ENCODE measurements at regions not wholly inside any gene's neighbourhood (a gene's known extent, or its start where the extent isn't known, plus 50 kb on each side); places are given as distances from the start of the nearest gene placed in this dataset.

- TF ChIP-seq CTCF (IDR thresholded peaks at IDR 0.05; ENCODE audit: low read depth, low read length, poor library complexity, severe bottlenecking), result no peak
- TF ChIP-seq EZH2phosphoT487 (IDR thresholded peaks at IDR 0.05; ENCODE audit: borderline replicate concordance, low read length), result no peak
These were observed 80.5 kb upstream of the SPATA31C2 start for GRCh38 chr9:88218726-88219125.

Data from DOHH2 (cell line).